Karpas-422 (cell line): ENCODE measurements at regions not wholly inside any gene's neighbourhood (a gene's known extent, or its start where the extent isn't known, plus 50 kb on each side); places are given as distances from the start of the nearest gene placed in this dataset.
"Not testable (repeated sequence)": the region's sequence is repeated elsewhere in the genome, so short reads cannot be mapped to it uniquely, and the experiment has no call there.

ENCODE experiments used
- DNase-seq: peaks from one replicate; pipeline ENCODE4 v3.0.0-alpha.2; 2015
- H2AFZ ChIP-seq: fragments of 200-600 bp; sonication (generic); 2 replicates; pipeline ENCODE4 v1.6.1; 2014; ENCODE audit warnings: antibody characterized with exemption, low read length, mixed read lengths
- H3K27ac ChIP-seq: fragments of 200-600 bp; sonication (generic); 2 replicates; pipeline ENCODE4 v1.5.1; 2014; ENCODE audit warnings: mild to moderate bottlenecking, low read length, moderate library complexity
- H3K27me3 ChIP-seq: fragments of 200-600 bp; sonication (generic); 2 replicates; pipeline ENCODE4 v1.6.1; 2014; ENCODE audit warnings: low read length, mixed read lengths
- H3K36me3 ChIP-seq: fragments of 200-600 bp; sonication (generic); 2 replicates; pipeline ENCODE4 v1.6.1; 2014; ENCODE audit warnings: low read length, mixed read lengths; ENCODE audit not compliant: insufficient read depth
- H3K4me1 ChIP-seq: fragments of 200-600 bp; sonication (generic); 2 replicates; pipeline ENCODE4 v1.6.1; 2014; ENCODE audit warnings: mild to moderate bottlenecking, low read length, mixed read lengths
- H3K4me2 ChIP-seq: fragments of 200-600 bp; sonication (generic); 2 replicates; pipeline ENCODE4 v1.6.1; 2014; ENCODE audit warnings: low read length, low read depth, mild to moderate bottlenecking; ENCODE audit not compliant: poor library complexity, severe bottlenecking
- H3K4me3 ChIP-seq: fragments of 200-600 bp; sonication (generic); 2 replicates; pipeline ENCODE4 v1.5.1; 2014; ENCODE audit warnings: mild to moderate bottlenecking, antibody characterized with exemption, low read length, mixed read lengths
- H3K79me2 ChIP-seq: fragments of 200-600 bp; sonication (generic); 2 replicates; pipeline ENCODE4 v1.6.1; 2014; ENCODE audit warnings: mild to moderate bottlenecking, low read length, mixed read lengths
- H3K9ac ChIP-seq: fragments of 200-600 bp; sonication (generic); 2 replicates; pipeline ENCODE4 v1.6.0; 2014; ENCODE audit warnings: low read length
- H3K9me2 ChIP-seq: fragments of 200-600 bp; sonication (generic), shearing (Covaris generic); replicated peaks from 2 replicates; pipeline ENCODE4 v1.6.0; 2014; ENCODE audit warnings: mild to moderate bottlenecking, low read length, moderate library complexity; ENCODE audit not compliant: insufficient read depth
- H3K9me3 ChIP-seq: fragments of 300-700, 200-600 bp; sonication (generic); 2 replicates; pipeline ENCODE4 v1.6.1; 2014; ENCODE audit warnings: low read length, mixed read lengths
- H4K20me1 ChIP-seq: fragments of 200-600 bp; sonication (generic); 2 replicates; pipeline ENCODE4 v1.6.1; 2014; ENCODE audit warnings: mild to moderate bottlenecking, antibody characterized with exemption, low read length, low read depth; ENCODE audit not compliant: insufficient read depth

DNA sequence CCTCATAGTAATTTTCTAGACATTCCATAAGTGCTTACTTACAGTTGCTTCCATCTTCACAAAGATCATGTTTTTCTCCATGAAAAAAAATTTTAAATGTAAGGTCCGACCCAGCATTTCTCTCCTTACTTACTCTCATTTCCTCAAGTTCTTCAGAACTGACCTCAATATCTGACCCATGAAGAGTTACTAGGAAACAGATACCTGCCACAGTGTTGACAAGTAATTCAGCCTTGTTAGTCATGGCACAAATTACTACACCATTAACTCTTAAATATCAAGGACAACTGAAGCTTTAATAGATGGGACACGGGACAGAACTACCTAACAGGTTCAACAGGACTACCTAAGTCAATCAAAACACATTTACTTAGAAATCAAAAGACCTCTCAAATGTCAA is 316.2 kb downstream of the POM121L12 start:
- Histone ChIP-seq H3K27me3 (no peaks in the 10 kb centered on the region), H3K4me3 (no peak overlapping the region), H3K27ac (no peak overlapping the region), H3K4me2 (no peak overlapping the region), H3K9me2 (no peaks in the 10 kb centered on the region), H3K9ac (no peak overlapping the region), H3K79me2 (no peaks in the 10 kb centered on the region), H3K4me1 (no peaks in the 10 kb centered on the region), H2AFZ (no peak overlapping the region), H3K9me3 (peaks cover 22% of the 10 kb centered on the region), H4K20me1 (no peaks in the 10 kb centered on the region), H3K36me3 (no peaks in the 10 kb centered on the region)
- DNase-seq: no peak

DNA sequence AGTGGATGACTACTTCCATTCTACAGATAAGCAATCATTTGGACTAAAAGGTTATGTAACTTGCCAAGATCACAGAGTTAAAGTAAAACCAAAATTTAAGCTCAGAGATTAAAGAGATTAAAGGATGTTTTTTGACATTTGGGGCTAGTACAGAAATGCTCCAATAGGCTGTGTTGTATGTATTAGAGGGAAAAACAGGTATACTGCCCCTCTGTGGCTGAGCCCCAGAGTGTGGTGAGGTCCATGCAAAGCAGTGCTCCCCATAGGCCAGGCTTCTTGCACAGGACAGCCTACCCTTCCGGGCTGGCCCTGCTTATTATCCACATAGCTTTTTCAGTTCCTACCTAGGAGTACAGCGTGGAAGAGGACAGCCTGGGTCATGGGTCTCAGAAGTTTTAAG is 322.8 kb downstream of the POM121L12 start:
- Histone ChIP-seq H3K9me3 (peaks cover 11% of the 10 kb centered on the region; the same call in 1 of the 2 replicates), H2AFZ (no peak overlapping the region), H3K79me2 (no peaks in the 10 kb centered on the region), H3K4me3 (no peak overlapping the region), H3K9me2 (no peaks in the 10 kb centered on the region), H4K20me1 (no peaks in the 10 kb centered on the region), H3K9ac (no peak overlapping the region), H3K4me1 (no peaks in the 10 kb centered on the region), H3K27me3 (no peaks in the 10 kb centered on the region), H3K36me3 (no peaks in the 10 kb centered on the region), H3K27ac (no peak overlapping the region), H3K4me2 (no peak overlapping the region)
- no peak for DNase-seq

DNA sequence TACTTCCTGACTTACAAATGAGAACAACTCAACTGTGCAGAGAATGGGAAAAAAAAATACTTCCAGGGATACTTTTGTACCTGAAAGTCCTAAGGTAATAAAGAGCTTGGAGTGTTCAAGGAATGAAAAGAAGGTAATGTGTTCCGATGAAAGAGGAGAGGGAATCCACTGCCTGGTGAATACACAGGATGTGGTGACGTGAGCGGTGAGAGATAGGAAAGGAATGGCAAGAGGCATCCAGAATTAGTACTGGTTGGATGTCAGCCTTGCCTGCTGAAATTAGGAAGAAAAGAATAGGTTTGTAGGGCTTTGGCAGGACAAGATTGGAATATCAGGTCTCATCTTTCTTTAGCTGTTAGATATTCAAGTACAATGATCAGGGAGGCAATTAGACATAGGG is 347.7 kb downstream of the POM121L12 start:
- no peaks in the 10 kb centered on the region for H3K27me3 ChIP-seq
- no peak for DNase-seq
- H3K9me3 ChIP-seq: peaks cover 10% of the 10 kb centered on the region
- no peaks in the 10 kb centered on the region for H3K9me2 ChIP-seq
- H3K4me3 ChIP-seq: no peak overlapping the region
- no peaks in the 10 kb centered on the region for H3K36me3 ChIP-seq
- H3K9ac ChIP-seq: no peak overlapping the region
- H2AFZ ChIP-seq: no peak overlapping the region
- H3K4me1 ChIP-seq: no peaks in the 10 kb centered on the region
- no peak overlapping the region for H3K4me2 ChIP-seq
- no peaks in the 10 kb centered on the region for H4K20me1 ChIP-seq
- H3K79me2 ChIP-seq: no peaks in the 10 kb centered on the region
- no peak overlapping the region for H3K27ac ChIP-seq

DNA sequence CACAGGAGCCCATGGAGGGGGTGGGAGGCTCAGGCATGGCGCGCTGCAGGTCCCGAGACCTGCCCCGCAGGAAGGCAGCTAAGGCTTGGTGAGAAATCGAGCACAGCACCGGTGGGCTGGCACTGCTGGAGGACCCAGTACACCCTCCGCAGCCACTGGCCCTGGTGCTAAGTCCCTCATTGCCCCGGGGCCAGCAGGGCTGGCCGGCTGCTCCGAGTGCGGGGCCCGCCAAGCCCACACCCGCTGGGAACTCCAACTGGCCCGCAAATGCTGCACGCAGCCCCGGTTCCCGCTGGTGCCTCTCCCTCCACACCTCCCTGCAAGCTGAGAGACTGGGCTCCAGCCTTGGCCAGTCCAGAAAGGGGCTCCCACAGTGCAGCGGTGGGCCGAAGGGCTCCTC is 349.8 kb downstream of the POM121L12 start:
- H3K9me3 ChIP-seq, H3K4me2 ChIP-seq, H3K4me3 ChIP-seq, H3K9me2 ChIP-seq, H3K27me3 ChIP-seq, H3K4me1 ChIP-seq, H3K36me3 ChIP-seq, DNase-seq, H2AFZ ChIP-seq, H3K27ac ChIP-seq, H4K20me1 ChIP-seq, H3K9ac ChIP-seq, H3K79me2 ChIP-seq: not testable (repeated sequence)

DNA sequence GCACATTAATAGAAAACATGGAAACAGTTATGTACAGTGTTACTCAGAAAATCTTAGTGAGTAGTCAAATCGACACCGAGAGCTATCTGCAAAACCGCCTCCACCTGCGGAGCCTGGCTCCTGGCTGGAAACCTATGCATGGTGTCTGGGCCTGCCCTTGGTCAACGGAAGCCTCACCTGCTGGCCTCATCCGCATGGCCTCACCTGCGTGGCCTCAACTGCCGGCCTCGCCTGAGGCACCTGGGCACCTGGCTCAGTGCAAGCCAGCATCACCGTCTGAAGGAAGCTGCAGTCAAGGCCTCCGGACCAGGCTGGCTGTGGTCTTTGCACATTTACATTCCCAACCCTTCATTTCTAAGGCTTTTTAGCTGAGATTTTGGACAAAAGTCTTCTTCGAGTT is 352.1 kb downstream of the POM121L12 start:
- no peak overlapping the region for H3K27ac ChIP-seq
- H3K9ac ChIP-seq: no peak overlapping the region
- DNase-seq: no peak
- H3K9me2 ChIP-seq: no peaks in the 10 kb centered on the region
- peaks cover 12% of the 10 kb centered on the region for H3K9me3 ChIP-seq
- no peak overlapping the region for H3K4me2 ChIP-seq
- no peak overlapping the region for H2AFZ ChIP-seq
- H4K20me1 ChIP-seq: no peaks in the 10 kb centered on the region
- no peaks in the 10 kb centered on the region for H3K36me3 ChIP-seq
- H3K4me3 ChIP-seq: no peak overlapping the region
- H3K27me3 ChIP-seq: no peaks in the 10 kb centered on the region
- no peaks in the 10 kb centered on the region for H3K79me2 ChIP-seq
- no peaks in the 10 kb centered on the region for H3K4me1 ChIP-seq

DNA sequence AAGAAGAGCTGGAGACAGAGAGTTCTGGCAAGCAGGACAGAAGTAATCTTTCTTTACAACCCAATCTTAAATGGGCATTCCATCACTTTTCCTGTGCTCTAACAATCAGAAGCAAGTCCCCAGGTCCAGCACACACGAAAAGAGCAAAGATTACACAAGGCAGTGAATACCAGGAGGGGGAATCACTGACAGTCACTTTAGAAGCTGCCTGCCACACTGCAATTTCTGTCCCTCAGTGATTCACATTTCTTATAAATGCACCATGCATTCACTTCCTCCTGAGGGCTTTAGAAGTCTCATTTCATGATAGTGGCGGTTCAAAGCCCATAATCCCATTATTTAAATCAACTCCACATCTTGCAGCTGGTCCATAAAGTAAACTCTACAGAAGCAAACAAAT is 362.5 kb downstream of the POM121L12 start:
- Histone ChIP-seq H3K9me2 (no peaks in the 10 kb centered on the region), H3K27ac (no peak overlapping the region), H3K27me3 (no peaks in the 10 kb centered on the region), H3K9me3 (peaks cover 22% of the 10 kb centered on the region), H3K36me3 (no peaks in the 10 kb centered on the region), H2AFZ (no peak overlapping the region), H3K4me2 (no peak overlapping the region), H3K9ac (no peak overlapping the region), H3K79me2 (no peaks in the 10 kb centered on the region), H4K20me1 (no peaks in the 10 kb centered on the region), H3K4me3 (no peak overlapping the region), H3K4me1 (no peaks in the 10 kb centered on the region)
- DNase-seq: no peak

DNA sequence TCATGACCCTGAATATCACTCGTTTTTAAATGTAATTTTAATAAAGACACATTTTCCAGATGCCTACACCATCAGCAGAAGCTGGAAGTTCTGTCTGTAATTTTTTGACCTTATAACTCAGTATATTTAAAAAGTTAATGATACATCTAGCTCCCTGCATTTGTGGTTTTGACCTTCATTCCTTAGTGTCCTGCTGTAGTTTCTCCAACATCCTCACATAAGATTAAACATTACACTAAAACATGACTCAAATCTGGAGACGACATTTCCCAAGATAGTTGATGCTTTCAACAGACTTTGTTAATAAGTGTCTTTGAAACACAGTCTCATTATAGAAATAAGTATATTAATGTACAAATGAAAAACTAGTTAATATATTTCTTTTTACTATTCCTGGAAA is 363.1 kb downstream of the POM121L12 start:
- H3K9me3 ChIP-seq: peaks cover 25% of the 10 kb centered on the region
- no peak overlapping the region for H3K4me2 ChIP-seq
- no peak for DNase-seq
- H4K20me1 ChIP-seq: no peaks in the 10 kb centered on the region
- H3K9ac ChIP-seq: no peak overlapping the region
- no peaks in the 10 kb centered on the region for H3K79me2 ChIP-seq
- no peak overlapping the region for H2AFZ ChIP-seq
- H3K9me2 ChIP-seq: no peaks in the 10 kb centered on the region
- no peak overlapping the region for H3K4me3 ChIP-seq
- H3K27me3 ChIP-seq: no peaks in the 10 kb centered on the region
- H3K4me1 ChIP-seq: no peaks in the 10 kb centered on the region
- no peak overlapping the region for H3K27ac ChIP-seq
- no peaks in the 10 kb centered on the region for H3K36me3 ChIP-seq

DNA sequence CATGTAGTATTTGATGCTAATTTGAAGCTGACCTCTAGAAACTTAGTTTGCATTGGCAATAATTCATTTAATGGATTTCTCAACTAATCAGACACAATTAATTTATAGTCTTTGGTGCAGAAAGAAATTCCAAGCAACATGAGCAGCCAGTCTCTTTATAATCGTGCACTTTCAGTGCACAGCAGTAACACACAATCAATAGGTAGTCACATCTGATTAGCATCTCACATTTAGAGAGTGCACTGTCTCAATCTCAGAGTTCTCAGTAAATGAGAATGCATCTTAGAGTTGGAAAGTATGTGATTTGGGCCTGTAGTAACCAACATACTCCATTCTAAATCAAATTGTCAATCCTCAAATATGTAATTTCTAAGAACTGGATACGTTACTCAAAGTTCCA is 377.6 kb downstream of the POM121L12 start:
- Histone ChIP-seq H3K9me2 (no peaks in the 10 kb centered on the region), H3K4me3 (no peak overlapping the region), H3K9ac (no peak overlapping the region), H3K4me1 (no peaks in the 10 kb centered on the region), H2AFZ (no peak overlapping the region), H3K27ac (no peak overlapping the region), H3K27me3 (no peaks in the 10 kb centered on the region), H4K20me1 (no peaks in the 10 kb centered on the region), H3K79me2 (no peaks in the 10 kb centered on the region), H3K36me3 (no peaks in the 10 kb centered on the region), H3K4me2 (no peak overlapping the region), H3K9me3 (peaks cover 31% of the 10 kb centered on the region)
- no peak for DNase-seq

DNA sequence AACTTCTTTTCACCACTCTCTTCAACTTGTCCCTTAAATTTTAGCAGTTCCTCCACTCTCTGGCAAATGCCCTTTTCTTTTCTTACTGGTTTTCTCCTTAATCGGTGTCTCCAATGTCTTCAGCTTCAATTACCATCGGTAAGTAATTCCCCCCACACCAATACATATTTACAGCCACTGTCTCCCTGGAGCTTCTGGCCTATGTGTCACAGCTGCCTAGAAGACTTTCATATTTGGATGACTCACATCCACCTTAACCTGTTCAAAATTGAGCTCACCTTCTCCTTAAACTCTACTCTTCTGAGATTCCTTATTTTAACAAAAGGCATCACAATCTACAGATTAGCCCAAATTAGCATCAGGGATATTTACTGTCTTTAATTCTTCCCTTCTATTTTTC is 380.4 kb downstream of the POM121L12 start:
- Histone ChIP-seq H3K9ac (no peak overlapping the region), H3K9me3 (peaks cover 35% of the 10 kb centered on the region), H3K4me1 (no peaks in the 10 kb centered on the region), H3K36me3 (no peaks in the 10 kb centered on the region), H3K27me3 (no peaks in the 10 kb centered on the region), H4K20me1 (no peaks in the 10 kb centered on the region), H3K27ac (no peak overlapping the region), H3K4me2 (no peak overlapping the region), H2AFZ (no peak overlapping the region), H3K4me3 (no peak overlapping the region), H3K79me2 (no peaks in the 10 kb centered on the region), H3K9me2 (no peaks in the 10 kb centered on the region)
- DNase-seq: no peak
